HEK293 (cell line): ENCODE measurements at regions not wholly inside any gene's neighbourhood (a gene's known extent, or its start where the extent isn't known, plus 50 kb on each side); places are given as distances from the start of the nearest gene placed in this dataset.
A peak's percentile ranks its signal among the peaks of the same experiment; 100 is the strongest.

Experiments
- CTCF ChIA-PET: fragments of 350-600 bp; formaldehyde crosslinking; extraction: SDS; loops from one replicate; lab custom pipeline; 2021; ENCODE audit warnings: antibody characterized with exemption; lab: Yijun Ruan, JAX
- POLR2A ChIA-PET: fragments of 300-600 bp; formaldehyde crosslinking; extraction: SDS; loops from one replicate; lab custom pipeline; 2020; ENCODE audit warnings: antibody characterized with exemption, inconsistent platforms; lab: Yijun Ruan, JAX
- H3K27ac ChIP-seq: fragments of 200-500 bp; sonication (Bioruptor generic); 2 replicates; pipeline ENCODE4 v1.5.1; 2014; ENCODE audit warnings: low read depth, low read length, control low read depth, inconsistent platforms; ENCODE audit errors: extremely low read depth
- H3K36me3 ChIP-seq, 2 experiments: fragments of 200-500 bp in 1 of 2; sonication (Bioruptor generic) in 1 of 2; 1 replicate in 1 of 2; 2 replicates in 1 of 2; pipeline ENCODE4 v1.5.1; 2014 to 2017; ENCODE audit warnings: inconsistent platforms in 2 of 2, low read length in 2 of 2; ENCODE audit not compliant: control insufficient read depth in 2 of 2, insufficient read depth in 1 of 2
- H3K4me1 ChIP-seq: fragments of 200-500 bp; sonication (Bioruptor generic); 2 replicates; pipeline ENCODE4 v1.5.1; 2014; ENCODE audit warnings: mild to moderate bottlenecking, low read length, inconsistent platforms; ENCODE audit not compliant: control insufficient read depth, insufficient read depth
- H3K4me3 ChIP-seq: 2 replicates; pipeline ENCODE4 v1.5.1; 2011; ENCODE audit warnings: low read depth, mild to moderate bottlenecking, control low read depth, low read length, moderate library complexity
- H3K9me3 ChIP-seq: fragments of 200-500 bp; sonication (Bioruptor generic); 2 replicates; pipeline ENCODE4 v1.5.1; 2014; ENCODE audit warnings: low read depth, low read length, inconsistent platforms; ENCODE audit not compliant: control insufficient read depth, insufficient read depth
- GLIS1 ChIP-seq: fragments of 450-650 bp; formaldehyde crosslinking; IDR thresholded peaks from 2 replicates; pipeline ENCODE4 v1.5.1; 2016; ENCODE audit warnings: missing biosample characterization, missing genetic modification characterization
- GLIS2 ChIP-seq: fragments of 450-650 bp; formaldehyde crosslinking; IDR thresholded peaks from 2 replicates; pipeline ENCODE4 v1.5.1; 2016; ENCODE audit warnings: missing biosample characterization, missing genetic modification characterization
- KLF8 ChIP-seq: fragments of 450-650 bp; formaldehyde crosslinking; IDR thresholded peaks from 2 replicates; pipeline ENCODE4 v1.5.1; 2016; ENCODE audit warnings: missing biosample characterization, missing genetic modification characterization
- MZF1 ChIP-seq: fragments of 450-650 bp; formaldehyde crosslinking; IDR thresholded peaks from 2 replicates; pipeline ENCODE4 v1.5.1; 2017; ENCODE audit warnings: missing biosample characterization, missing genetic modification characterization, borderline replicate concordance
- SCRT2 ChIP-seq: fragments of 450-650 bp; formaldehyde crosslinking; IDR thresholded peaks from 2 replicates; pipeline ENCODE4 v1.5.1; 2016; ENCODE audit warnings: missing biosample characterization, missing genetic modification characterization
- SP2 ChIP-seq: fragments of 450-650 bp; formaldehyde crosslinking; IDR thresholded peaks from 2 replicates; pipeline ENCODE4 v1.5.1; 2016; ENCODE audit warnings: missing biosample characterization, missing genetic modification characterization
- ZBTB17 ChIP-seq: fragments of 450-650 bp; formaldehyde crosslinking; IDR thresholded peaks from 2 replicates; pipeline ENCODE4 v1.5.1; 2016; ENCODE audit warnings: missing biosample characterization, missing genetic modification characterization
- ZFP3 ChIP-seq: fragments of 450-650 bp; formaldehyde crosslinking; IDR thresholded peaks from 2 replicates; pipeline ENCODE4 v1.5.1; 2016; ENCODE audit warnings: low read depth, missing biosample characterization, missing genetic modification characterization
- ZNF169 ChIP-seq: fragments of 450-650 bp; formaldehyde crosslinking; IDR thresholded peaks from 2 replicates; pipeline ENCODE4 v1.5.1; 2016; ENCODE audit warnings: missing biosample characterization, missing genetic modification characterization
- ZNF654 ChIP-seq: fragments of 450-650 bp; formaldehyde crosslinking; IDR thresholded peaks from 2 replicates; pipeline ENCODE4 v1.5.1; 2016; ENCODE audit warnings: low read depth, missing biosample characterization, missing genetic modification characterization
- ZNF664 ChIP-seq: fragments of 450-650 bp; formaldehyde crosslinking; IDR thresholded peaks from 2 replicates; pipeline ENCODE4 v1.5.1; 2016; ENCODE audit warnings: missing biosample characterization, missing genetic modification characterization
- ZNF777 ChIP-seq: fragments of 450-650 bp; formaldehyde crosslinking; IDR thresholded peaks from 2 replicates; pipeline ENCODE4 v1.5.1; 2017; ENCODE audit warnings: missing biosample characterization, missing genetic modification characterization, borderline replicate concordance
- ZSCAN16 ChIP-seq: fragments of 450-650 bp; formaldehyde crosslinking; IDR thresholded peaks from 2 replicates; pipeline ENCODE4 v1.5.1; 2016; ENCODE audit warnings: missing biosample characterization, missing genetic modification characterization
- TF ChIP-seq, protein P1 (sequence below): fragments of 450-650 bp; formaldehyde crosslinking; IDR thresholded peaks from 2 replicates; pipeline ENCODE4 v1.5.1; 2016; ENCODE audit warnings: missing biosample characterization, missing genetic modification characterization
- TF ChIP-seq, protein P2 (sequence below): fragments of 450-650 bp; formaldehyde crosslinking; IDR thresholded peaks from 2 replicates; pipeline ENCODE4 v1.5.1; 2017; ENCODE audit warnings: missing biosample characterization, missing genetic modification characterization
- TF ChIP-seq, protein P3 (sequence below): fragments of 450-650 bp; formaldehyde crosslinking; IDR thresholded peaks from 2 replicates; pipeline ENCODE4 v1.5.1; 2016; ENCODE audit warnings: missing biosample characterization, missing genetic modification characterization
- TF ChIP-seq, protein P4 (sequence below): fragments of 450-650 bp; formaldehyde crosslinking; IDR thresholded peaks from 2 replicates; pipeline ENCODE4 v1.5.1; 2016; ENCODE audit warnings: missing biosample characterization, missing genetic modification characterization, low read depth

DNA sequence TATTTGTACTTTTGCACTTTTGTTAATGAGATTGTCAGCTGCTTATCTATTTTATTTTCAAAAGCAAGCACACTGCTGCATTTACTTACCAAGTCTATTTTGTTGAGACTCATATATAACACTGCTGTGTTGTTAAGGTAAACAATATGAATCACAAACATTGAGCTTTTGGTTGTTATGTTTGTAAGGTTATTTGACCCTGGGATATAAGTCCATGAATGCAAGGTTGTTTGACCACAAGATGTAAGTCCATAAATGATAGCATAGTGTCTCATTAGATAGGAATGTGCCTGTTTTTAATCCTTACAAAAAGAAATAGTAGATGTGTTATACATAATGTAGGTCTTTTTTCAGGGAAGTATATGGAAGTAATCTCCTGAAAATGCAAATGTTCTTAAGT, 845.9 kb downstream of the CDH9 start:
- CTCF ChIA-PET = interaction anchor here (0.6 kb wide), 1 partner anchor 338 kb away, joined by 3 read pairs; no protein-coding TSS in a partner anchor
- H3K36me3 ChIP-seq = no peaks in the 10 kb centered on the region
- POLR2A ChIA-PET = no interaction called here
- H3K9me3 ChIP-seq = no peaks in the 10 kb centered on the region
- no peak overlapping the region for H3K27ac ChIP-seq
- H3K4me3 ChIP-seq = no peak overlapping the region
- no peak for TF ChIP-seq SP2 (tag by site-specific recombination)
- TF ChIP-seq, protein P1, sequence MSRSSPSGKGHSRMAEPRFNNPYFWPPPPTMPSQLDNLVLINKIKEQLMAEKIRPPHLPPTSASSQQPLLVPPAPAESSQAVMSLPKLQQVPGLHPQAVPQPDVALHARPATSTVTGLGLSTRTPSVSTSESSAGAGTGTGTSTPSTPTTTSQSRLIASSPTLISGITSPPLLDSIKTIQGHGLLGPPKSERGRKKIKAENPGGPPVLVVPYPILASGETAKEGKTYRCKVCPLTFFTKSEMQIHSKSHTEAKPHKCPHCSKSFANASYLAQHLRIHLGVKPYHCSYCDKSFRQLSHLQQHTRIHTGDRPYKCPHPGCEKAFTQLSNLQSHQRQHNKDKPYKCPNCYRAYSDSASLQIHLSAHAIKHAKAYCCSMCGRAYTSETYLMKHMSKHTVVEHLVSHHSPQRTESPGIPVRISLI (tag by site-specific recombination) = no peak
- TF ChIP-seq GLIS2 (tag by site-specific recombination) = no peak
- TF ChIP-seq ZNF169 (tag by site-specific recombination) = no peak
- no peak for TF ChIP-seq ZBTB17 (tag by site-specific recombination)
- no peak for TF ChIP-seq KLF8 (tag by site-specific recombination)
- no peak for TF ChIP-seq GLIS1
- TF ChIP-seq ZSCAN16 = no peak
- no peak for TF ChIP-seq ZNF664 (tag by site-specific recombination)
- TF ChIP-seq, protein P2, sequence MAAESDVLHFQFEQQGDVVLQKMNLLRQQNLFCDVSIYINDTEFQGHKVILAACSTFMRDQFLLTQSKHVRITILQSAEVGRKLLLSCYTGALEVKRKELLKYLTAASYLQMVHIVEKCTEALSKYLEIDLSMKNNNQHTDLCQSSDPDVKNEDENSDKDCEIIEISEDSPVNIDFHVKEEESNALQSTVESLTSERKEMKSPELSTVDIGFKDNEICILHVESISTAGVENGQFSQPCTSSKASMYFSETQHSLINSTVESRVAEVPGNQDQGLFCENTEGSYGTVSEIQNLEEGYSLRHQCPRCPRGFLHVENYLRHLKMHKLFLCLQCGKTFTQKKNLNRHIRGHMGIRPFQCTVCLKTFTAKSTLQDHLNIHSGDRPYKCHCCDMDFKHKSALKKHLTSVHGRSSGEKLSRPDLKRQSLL (tag by site-specific recombination) = no peak
- no peak for TF ChIP-seq ZNF654 (tag by site-specific recombination)
- TF ChIP-seq MZF1 = no peak
- TF ChIP-seq ZNF777 (tag by site-specific recombination) = no peak
- TF ChIP-seq, protein P3, sequence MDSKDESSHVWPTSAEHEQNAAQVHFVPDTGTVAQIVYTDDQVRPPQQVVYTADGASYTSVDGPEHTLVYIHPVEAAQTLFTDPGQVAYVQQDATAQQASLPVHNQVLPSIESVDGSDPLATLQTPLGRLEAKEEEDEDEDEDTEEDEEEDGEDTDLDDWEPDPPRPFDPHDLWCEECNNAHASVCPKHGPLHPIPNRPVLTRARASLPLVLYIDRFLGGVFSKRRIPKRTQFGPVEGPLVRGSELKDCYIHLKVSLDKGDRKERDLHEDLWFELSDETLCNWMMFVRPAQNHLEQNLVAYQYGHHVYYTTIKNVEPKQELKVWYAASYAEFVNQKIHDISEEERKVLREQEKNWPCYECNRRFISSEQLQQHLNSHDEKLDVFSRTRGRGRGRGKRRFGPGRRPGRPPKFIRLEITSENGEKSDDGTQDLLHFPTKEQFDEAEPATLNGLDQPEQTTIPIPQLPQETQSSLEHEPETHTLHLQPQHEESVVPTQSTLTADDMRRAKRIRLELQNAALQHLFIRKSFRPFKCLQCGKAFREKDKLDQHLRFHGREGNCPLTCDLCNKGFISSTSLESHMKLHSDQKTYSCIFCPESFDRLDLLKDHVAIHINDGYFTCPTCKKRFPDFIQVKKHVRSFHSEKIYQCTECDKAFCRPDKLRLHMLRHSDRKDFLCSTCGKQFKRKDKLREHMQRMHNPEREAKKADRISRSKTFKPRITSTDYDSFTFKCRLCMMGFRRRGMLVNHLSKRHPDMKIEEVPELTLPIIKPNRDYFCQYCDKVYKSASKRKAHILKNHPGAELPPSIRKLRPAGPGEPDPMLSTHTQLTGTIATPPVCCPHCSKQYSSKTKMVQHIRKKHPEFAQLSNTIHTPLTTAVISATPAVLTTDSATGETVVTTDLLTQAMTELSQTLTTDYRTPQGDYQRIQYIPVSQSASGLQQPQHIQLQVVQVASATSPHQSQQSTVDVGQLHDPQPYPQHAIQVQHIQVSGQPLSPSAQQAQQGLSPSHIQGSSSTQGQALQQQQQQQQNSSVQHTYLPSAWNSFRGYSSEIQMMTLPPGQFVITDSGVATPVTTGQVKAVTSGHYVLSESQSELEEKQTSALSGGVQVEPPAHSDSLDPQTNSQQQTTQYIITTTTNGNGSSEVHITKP (tag by site-specific recombination) = no peak
- no peak for TF ChIP-seq ZFP3 (tag by site-specific recombination)
- H3K4me1 ChIP-seq = no peaks in the 10 kb centered on the region

DNA sequence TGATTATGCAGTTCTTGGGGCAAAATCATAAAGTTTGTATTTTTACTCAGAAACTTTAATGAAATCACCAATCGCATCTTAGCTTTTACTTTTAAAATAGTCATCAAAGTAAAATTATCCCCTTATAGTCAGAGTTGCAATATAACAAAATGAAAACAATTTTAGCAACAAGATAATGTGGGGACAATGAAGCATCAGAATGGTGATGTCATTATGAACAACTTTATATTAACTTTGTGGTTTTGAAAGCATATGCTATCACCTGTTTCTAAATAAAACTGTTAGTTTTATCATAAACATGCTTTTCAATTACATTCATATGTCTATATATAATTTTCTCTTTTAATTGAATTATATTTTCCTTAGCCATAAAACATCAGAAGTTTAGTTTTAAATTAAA, 856.8 kb downstream of the CDH9 start:
- H3K27ac ChIP-seq = no peak overlapping the region
- no peaks in the 10 kb centered on the region for H3K9me3 ChIP-seq
- H3K36me3 ChIP-seq = no peaks in the 10 kb centered on the region
- ChIA-PET POLR2A (no interaction called here), CTCF (no interaction called here)
- TF ChIP-seq, protein P4, sequence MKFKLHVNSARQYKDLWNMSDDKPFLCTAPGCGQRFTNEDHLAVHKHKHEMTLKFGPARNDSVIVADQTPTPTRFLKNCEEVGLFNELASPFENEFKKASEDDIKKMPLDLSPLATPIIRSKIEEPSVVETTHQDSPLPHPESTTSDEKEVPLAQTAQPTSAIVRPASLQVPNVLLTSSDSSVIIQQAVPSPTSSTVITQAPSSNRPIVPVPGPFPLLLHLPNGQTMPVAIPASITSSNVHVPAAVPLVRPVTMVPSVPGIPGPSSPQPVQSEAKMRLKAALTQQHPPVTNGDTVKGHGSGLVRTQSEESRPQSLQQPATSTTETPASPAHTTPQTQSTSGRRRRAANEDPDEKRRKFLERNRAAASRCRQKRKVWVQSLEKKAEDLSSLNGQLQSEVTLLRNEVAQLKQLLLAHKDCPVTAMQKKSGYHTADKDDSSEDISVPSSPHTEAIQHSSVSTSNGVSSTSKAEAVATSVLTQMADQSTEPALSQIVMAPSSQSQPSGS (tag by site-specific recombination) = peak; percentile 57
- no peak for TF ChIP-seq SCRT2 (tag by site-specific recombination)
- TF ChIP-seq, all 188 proteins: peak for 1
- no peaks in the 10 kb centered on the region for H3K4me1 ChIP-seq
- no peak overlapping the region for H3K4me3 ChIP-seq
